Stimulated activated CD4-positive, alpha-beta T cell treated with anti-CD3 and anti-CD28 coated beads, Interleukin-2, amount 100 ng/mL, for 48 hours (primary cell): ENCODE measurements at regions not wholly inside any gene's neighbourhood (a gene's known extent, or its start where the extent isn't known, plus 50 kb on each side); places are given as distances from the start of the nearest gene placed in this dataset.
"Not testable (repeated sequence)": the region's sequence is repeated elsewhere in the genome, so short reads cannot be mapped to it uniquely, and the experiment has no call there.

Experiments used
- DNase-seq, 2 donors: peaks; one replicate each; pipeline ENCODE4 v3.0.0-alpha.2; 2020

DNA sequence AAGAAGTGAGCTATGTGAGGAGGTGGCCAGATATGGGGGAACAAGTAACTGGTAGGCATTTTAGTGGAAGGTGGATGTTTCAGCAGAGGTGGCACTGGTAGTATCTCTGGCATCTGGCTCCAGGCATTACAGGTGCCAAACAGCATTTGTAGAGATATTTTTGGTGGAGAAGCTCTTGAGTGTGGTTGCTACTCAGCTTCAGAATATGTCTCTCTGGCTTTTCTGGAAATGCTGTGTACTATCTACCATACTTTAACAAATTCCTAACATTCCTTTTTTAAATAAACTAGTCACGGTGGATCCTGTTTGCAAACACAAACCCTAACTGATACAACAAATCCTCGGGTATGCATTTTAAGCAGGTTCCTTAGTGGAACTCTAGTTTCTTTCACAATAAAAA, 128.0 kb downstream of the BARX2 start:
- DNase-seq: no peak

DNA sequence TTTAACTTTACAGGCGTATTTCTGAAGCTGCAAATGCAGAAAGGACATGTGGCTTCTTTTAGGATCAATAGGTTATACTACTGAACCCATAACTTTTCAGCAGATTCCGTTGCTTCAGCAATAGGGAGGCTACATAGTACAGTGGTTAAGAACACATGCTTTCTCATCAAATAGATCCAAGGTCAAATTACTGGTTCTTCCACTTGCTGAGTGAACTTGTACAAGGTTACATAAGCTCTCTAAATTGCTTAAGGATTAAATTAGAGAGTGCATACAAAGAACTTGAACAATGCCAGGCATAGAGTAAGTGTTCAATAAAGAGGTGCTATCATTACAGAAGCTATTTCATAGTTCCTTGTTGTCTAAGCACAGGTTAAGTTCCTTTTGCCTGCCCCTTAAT, 129.6 kb downstream of the BARX2 start:
- DNase-seq: no peak

DNA sequence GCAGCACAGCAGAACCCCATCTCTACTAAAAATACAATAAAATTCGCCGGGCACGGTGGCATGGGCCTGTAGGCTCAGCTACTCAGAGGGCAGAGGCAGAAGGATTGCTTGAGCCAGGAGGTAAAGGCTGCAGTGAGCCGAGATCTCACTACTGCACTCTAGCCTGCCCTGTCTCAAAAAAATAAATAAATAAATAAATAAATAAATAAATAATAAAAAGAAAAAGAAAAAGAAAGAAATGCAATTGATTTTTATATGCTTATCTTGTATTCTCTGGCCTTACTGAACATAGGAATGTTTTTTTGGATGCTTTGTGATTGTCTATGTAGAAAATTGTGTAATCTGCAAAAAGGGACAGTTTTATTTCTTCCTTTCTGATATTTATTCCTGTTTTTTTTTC, 132.5 kb downstream of the BARX2 start:
- no peak for DNase-seq

DNA sequence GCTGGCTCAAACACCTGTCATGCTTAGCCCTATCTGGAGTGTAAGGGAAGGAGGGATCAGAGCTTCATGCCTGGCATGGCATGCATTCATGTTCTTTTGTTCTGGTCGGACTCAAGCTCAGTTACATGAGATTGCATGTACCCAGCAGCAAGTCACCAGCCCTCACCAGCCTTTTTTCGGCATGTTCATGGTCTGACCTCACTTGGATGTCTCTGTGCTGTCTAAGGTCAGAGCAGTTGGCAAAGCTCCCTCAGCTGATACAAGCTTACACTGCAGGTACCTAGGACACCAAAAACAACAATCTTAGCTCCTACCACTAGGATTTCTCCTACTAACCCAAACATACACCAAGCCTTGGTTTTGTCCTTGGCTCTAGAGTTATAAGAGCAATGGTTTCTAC, 152.6 kb downstream of the BARX2 start:
- no peak for DNase-seq

DNA sequence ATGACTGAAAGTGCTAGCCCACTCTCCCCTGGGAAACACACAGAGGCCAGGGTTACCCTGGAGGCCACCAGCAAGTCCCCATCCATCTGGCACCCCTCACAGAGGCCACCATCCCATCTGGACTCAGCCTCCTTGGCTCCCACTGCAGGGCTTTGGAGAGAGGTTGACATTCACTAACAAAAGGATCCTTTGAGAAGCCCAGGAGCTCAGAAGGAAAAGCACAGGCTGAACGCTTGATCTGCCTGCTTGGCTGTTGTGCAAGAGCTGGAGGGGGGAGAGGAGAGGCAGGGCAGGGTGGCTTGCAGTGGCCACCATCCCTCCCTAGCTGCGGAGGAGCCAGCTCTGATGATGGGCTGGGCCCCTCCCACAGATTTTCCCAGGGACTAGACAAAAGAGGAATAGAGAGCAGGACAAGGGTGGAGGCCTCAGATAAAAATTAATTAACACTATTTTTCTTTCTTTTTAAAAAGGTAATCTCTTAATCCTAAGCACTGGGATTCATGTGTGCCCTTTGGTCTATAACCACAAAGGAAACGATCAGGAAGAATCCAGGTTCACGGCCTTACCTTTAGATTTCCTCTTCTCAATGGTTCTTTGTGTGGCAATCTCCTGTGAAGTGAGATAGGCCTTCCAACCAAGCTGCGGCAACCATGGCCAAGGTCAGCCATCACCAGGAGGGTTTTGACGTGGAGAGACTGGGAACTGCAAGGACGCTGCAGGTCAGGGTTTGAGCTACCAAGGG, 154.7 kb downstream of the BARX2 start:
- no peak for DNase-seq

DNA sequence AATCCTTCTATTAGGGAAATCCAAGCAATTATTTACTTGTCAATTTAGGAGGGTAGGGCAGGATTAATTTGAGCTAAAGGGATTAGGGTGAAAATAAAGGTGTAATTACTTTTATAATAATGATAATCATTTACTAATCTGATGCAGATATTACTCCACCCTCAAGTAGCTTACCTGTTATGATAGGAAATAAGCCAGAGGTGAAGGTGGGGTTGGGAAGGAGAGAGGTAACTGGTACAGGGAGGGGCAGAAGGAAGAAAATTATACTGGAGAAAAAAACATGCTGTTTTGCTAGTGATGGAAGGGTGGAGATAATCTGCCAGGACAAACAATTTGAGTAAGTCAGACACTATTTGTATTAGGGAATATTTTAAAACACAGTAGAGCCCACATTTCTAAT, 157.7 kb downstream of the BARX2 start:
- DNase-seq: no peak

DNA sequence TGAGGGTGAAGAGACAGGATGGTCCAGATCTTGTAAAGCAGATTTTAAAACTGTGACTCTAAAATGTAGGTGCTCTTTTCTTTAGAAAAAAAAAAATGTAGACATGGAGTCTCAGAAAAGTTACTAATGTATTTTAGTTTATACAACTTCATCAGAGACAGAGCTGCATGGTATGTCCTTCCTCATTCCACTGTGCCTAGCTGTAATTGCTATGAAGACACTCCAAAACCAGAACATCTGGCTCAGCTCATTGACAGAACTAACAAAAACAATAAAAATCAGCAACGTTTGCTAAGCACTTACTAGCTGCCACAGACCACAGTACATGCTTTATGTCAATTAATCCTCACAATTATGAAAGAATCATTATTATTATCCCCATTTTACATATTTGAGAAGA, 160.7 kb downstream of the BARX2 start:
- no peak for DNase-seq

DNA sequence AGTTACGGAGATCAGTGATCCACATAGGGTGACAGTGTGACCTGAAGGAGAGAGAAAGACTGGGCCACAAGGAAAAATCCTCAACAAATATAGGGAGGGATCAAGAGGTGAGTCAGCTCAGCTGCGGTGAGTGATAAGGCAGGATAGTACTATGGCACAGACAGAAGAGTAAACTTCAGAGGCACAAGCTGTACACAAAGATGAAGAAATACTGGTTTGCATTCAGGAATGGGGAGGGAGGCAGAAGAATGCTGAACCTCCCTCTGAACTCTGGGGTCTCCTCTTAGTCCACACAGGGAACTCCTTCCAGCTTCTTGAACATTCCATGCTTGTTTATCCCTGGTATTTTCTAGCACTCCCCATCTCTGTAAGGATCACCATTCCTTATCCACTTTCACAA, 162.7 kb downstream of the BARX2 start:
- no peak for DNase-seq

DNA sequence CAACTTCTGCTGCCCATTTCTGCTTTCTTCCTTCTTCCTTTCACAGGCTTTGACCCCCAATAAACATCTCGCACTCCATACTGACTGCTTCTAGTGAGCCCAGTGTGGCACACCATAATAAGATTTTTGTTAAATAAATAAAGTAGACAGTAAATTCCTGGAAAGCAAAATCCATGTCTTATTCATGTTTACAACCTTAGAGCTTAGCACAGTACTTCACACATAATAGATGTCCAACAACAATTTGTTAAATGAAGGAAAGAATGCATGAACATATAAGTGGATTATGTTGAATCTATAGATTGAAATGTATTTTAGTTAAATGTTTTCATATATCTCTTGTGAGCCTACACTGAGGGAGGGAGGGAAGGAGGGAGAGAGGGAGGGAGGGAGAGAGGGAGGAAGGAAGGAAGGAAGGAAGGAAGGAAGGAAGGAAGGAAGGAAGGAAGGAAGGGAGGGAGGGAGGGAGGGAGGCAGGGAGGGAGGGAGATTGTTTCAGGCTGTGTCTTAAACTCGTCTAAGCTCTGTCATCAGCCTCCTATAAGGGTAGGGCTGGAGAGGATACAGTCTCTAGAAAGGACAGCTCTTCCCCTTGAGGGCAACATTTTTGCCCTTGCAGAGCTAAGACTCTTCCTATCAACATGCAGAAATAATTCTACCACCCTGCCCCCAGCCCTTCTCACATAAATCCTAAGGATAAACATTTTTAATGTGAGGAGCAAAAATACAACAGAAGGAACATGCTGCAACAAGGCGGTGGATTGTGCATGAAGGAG, 168.1 kb downstream of the BARX2 start:
- DNase-seq: no peak

DNA sequence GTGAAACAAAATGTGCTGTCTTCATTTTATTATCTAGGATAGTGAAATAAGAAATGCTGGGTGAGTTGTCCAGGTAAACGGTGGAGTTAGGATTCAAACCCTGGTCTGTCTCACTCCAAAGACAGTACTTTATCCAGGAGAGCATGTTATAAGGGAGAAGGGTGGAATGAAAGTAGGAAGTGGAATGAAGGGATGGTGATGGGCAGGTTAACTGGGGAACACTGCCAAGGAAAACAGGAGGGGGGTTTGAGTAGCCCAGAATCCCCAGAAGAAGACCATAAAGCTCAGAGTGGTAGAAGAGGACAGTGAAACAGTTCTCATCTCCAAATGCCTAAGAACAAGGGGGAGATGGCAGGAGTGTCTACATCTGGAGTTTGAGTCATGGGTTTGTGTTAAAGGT, 169.0 kb downstream of the BARX2 start:
- DNase-seq: no peak

DNA sequence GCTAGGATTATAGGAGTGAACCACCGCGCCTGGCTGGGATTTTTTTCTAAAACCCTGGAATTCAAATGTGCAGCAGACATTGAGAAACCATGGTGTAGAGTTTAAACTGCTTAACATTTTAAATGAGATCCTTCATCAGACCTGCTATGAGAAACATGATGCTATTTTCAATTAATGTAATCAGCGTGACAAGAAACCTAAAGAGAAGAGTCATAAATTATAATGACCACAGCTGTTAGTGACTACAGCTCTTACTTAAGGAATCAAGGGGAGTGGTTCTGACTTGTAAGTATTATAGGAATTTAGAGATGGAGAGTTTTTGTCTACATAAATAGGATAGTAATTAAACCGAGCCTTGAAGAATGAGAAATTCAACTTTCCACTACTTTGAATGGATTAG, 170.6 kb downstream of the BARX2 start:
- DNase-seq: no peak

DNA sequence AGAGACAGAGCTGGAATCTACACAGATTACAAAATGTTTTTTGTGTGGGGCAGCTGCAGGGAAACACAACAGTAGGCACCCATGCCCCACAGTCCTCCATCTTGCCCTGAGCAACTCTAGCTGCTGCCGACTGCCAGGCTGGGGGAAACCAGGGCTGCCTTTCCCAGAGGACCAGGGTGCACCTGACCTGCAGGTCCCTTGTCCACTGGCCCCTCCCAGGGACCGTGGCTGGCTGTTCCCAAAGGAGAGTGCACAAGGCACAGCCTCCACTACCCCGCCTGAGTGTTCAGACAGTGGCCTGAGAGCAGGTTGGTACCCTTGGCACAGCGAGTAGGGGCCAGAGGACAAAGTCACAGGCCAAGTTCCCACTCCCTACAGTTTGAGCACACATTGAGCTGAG, 181.8 kb downstream of the BARX2 start:
- DNase-seq: no peak

DNA sequence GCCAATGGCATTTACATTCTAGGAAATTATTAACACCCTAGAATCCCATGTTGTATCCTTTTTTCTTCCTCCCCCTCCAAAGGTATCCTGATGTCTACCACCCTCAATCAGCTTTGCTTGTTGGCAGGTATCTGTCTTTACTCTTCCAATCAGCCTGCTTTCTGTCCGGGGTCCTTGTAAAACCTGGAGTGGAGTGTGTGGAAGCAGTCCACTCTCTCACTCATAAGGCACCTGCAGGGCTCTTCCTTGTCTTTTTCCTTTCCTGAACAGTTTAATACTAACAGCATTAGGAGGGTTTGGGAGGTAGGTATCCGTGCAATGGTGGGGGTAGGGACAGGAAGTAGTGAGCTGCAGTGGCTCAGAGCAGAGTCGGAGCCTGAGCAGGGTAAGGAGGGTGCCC, 193.4 kb downstream of the BARX2 start:
- DNase-seq: no peak

DNA sequence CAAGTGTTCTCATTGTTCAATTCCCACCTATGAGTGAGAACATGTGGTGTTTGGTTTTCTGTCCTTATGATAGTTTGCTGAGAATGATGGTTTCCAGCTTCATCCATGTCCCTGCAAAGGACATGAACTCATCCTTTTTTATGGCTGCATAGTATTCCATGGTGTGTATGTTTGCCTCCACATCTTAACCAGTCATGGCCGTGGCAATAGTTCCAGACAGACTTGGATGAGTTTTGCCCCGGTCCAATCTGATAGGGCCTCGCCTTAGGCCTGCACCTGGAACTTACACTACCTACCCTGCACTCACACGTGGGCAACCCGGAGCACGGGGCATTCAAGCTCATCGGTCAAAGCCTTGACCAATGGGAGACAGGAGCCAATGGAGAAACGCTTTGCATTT, 197.0 kb downstream of the BARX2 start:
- DNase-seq: not testable (repeated sequence)

DNA sequence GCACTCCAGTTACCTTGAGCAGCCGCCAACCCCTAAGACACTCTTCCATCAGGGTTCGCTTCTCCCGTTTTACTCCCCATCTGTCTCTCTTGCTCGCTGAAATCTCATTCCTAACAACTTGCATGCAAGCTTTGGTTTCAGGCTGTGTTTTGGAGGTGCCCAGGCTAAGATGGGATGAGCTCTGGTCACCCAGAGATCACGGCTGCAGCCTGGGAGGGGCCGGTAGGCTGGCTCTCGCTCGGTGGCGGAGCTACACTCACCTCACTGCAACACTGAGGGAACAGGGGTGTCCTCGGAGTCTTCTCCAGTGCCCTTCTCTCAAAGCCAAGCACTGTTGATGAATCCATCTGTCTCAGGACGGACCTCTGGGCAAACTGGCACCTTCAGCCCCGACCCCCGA, 197.5 kb downstream of the BARX2 start:
- no peak for DNase-seq

DNA sequence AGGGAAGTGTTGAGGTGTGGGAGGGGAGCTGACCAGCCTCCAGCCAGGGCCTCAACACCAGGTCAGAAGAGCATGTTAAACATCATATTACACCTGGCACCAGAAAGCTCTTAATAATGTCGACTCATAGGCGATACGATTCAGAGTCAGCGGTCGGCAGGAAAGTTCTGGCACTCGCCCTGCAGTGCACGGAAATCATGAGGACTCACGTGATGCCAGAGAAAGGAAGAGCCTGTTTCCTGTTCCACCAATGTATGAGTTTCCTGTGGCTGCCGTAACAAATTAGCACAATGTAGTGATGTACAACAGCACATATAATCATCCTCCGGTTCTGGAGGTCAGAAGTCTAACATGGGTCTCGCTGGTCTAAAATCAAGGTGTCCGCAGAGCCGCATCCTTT, 198.8 kb downstream of the BARX2 start:
- DNase-seq: no peak

DNA sequence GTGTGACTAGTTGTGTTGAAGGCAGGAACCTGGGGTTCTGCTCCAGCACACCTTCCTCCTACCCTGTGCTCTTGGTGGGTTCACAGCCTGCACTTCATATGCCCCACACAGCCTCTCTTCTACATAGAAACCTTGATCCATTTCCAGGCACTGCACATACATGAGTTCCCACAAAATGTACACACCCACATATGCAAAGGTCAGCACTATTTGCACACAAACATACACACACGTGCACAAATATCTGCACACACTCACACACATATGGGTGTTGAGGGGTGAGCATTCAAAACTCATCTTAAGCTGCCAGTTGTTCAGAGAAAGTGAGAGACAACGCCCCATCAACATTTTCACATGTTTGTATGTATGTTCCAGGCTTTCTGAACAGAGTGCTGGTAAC, 201.0 kb downstream of the BARX2 start:
- DNase-seq: no peak

DNA sequence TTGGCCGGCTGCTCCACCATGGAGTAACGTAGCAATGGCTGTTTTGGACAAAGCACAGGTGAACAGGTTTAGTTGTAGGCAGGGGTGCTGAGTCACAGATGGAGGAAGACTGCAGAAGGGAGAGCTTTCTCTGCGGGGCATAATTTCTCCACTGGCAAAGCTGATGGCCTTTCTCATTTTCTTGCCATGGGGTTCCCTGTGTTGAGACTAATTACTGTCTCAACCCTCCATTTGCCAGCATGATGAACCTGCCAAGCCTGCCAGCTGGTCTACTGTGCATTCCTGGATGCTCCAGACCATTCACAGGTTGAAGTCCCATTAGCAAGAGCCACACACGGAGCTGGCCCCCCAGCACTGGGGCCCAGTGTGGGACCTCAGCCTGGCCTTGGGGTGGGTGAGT, 202.4 kb downstream of the BARX2 start:
- DNase-seq: no peak

DNA sequence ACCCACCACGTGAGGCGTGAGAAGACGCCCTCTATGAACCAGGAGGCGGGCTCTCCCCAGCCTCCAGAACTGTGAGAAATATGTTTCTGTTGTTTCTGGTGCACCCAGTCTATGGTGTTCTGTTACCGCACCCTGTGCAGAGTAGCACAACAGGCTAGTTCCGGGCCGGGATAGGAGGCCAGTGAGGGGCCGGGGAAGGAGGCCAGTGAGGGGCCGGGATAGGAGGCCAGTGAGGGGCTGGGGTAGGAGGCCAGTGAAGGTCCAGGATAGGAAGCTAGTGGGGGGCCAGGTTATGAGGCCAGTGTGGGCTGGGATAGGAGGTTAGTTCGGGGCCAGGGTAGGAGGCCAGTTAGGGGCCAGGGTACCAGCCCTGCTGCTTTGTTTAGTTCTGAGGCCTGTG, 204.6 kb downstream of the BARX2 start:
- no peak for DNase-seq

DNA sequence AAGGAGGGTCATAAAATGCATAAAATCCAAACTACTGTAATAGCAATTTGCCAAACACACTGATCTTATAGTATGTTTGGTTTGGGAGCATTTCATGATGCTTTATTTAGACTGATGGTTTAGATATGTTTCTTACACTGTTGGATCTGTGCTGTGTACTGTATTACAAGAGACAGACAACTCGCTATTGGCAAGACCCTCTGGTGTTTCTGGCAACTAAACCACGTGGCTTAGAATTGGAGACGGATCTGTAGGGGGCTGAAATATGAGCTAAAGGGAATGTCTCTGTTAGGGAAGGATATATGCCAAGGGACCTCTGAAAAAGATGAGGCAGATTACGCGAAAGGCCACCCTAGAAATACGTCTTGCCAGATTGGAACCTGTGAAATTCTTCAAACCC, 208.7 kb downstream of the BARX2 start:
- no peak for DNase-seq

DNA sequence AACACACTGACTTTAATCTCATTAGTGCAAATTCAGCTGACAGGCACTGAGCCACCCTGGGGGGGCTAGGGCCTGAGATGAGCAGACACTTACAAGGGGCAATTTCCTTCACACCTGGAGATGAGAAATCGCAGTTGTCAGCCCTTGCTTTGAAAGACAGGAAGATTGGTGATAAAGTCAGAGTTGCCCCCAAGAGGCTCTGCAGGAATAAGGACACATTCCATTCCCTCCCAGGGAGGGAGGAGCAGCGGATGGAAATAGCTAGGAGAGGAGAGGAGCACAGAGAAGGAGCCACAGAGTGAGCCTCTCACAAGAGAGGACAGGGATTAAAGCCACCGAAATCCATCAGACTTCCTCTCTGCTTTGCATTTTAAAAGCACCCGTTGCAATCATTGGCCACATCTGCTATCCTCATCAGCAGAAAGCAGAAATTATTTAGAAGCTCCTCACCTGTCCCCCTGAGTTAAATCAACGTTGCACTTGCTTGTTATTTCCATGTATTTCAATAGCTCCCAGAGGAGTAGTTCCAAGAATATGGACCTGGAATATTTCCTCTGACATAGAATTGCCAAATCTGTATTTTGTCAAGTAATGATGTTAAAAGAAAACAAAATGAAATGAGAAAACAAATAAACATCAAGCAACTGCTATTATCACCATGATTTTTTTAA, 213.7 kb downstream of the BARX2 start:
- DNase-seq: no peak

DNA sequence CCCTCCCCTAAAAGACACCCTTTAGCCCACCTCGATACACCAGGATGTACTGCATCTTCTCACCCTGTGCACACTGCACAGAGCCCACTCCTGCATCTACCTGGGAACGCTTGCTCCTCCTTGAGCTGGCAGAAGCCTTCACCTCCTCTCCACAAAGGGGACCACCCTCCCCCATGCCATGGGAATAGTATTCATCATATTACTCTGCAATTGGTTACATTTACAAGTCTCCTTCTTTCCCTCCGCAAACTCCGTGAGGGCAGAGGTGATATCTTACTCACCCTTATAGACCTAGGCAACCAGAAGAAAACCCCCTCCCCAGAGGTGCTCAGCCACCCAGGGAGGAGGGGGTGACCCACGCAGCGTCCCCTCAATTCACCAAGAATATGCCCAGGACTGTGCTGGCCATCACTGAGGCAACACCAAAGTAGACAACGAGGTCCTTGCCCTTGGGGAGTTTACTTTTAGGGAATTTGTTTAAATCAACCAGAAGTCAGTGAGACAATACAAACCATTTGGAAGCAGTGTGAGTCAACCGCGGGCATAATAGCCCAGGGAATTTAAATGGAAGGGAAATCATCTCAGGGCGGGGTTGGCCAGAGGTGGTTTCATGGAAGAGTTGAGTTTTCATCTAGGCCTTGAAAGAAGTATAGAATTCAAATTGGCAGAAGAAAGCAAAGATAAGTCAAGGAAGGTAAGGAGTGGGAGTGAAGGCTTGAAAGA, 214.5 kb downstream of the BARX2 start:
- no peak for DNase-seq

DNA sequence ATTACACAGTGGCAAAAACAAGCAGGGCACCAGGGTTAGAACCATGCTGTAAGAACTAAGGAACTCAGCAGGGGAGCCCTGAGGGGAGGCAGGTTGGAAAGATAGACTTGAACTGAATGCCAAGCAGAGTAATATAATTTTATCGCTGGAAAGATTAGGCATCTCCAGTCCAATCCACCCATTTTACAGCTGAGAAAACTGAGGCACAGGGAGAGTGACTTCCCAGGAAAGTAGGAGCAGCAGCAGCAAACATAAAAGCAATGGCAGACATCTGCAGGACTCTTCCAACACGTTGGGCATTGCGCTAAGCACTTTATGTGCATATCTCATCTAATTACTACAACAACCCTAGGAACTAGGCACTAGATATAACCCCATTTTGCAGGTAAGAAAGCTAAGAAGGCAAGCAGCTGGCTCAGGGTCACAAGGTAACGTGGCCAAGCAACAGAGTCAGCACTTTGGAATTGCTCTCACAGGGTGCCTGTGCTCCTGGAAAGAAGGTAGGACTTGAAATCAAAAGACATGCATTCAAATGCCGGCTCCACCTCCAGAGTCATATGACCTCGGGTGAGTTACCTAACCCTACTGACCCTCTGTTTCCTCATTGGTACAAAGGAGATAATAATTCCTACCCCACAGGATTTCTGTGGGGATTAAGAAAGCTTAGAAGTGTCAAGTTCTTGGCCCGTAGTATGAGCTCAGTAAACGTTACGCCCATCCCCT, 215.3 kb downstream of the BARX2 start:
- DNase-seq: no peak
